ENCODE measurements at regions not wholly inside any gene's neighbourhood (a gene's known extent, or its start where the extent isn't known, plus 50 kb on each side); places are given as distances from the start of the nearest gene placed in this dataset.

GRCh38 chr2:34306745-34307144 is 707.6 kb upstream of the FAM98A start:
- TF ChIP-seq, protein P1, sequence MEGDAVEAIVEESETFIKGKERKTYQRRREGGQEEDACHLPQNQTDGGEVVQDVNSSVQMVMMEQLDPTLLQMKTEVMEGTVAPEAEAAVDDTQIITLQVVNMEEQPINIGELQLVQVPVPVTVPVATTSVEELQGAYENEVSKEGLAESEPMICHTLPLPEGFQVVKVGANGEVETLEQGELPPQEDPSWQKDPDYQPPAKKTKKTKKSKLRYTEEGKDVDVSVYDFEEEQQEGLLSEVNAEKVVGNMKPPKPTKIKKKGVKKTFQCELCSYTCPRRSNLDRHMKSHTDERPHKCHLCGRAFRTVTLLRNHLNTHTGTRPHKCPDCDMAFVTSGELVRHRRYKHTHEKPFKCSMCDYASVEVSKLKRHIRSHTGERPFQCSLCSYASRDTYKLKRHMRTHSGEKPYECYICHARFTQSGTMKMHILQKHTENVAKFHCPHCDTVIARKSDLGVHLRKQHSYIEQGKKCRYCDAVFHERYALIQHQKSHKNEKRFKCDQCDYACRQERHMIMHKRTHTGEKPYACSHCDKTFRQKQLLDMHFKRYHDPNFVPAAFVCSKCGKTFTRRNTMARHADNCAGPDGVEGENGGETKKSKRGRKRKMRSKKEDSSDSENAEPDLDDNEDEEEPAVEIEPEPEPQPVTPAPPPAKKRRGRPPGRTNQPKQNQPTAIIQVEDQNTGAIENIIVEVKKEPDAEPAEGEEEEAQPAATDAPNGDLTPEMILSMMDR (conservative IDR thresholded peaks at IDR 0.05), result no peak
- H3K27ac ChIP-seq, result no peak overlapping the region

DNA sequence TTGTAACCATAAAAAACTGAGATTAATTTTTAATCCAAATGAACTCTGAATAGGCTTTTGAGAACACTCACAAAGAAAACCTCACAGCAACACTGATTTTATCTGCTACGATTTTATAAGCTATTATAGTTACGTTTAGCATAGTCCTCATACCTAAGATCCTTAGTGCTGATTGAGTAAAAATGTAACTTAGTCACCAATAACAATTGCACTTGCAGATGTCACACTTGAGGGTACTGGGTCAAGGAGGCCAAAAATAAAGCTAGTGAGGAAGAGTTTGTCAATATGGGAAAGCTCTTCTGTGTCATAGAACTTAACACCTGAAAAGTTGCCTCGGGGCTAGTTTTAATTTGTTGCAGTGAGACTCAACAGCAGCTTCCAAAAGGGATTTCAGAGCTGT is 706.5 kb upstream of the FAM98A start:
- TF ChIP-seq, protein P1 (conservative IDR thresholded peaks at IDR 0.05), result no peak
- no peak overlapping the region for H3K27ac ChIP-seq

GRCh38 chr2:34294961-34295360 is 695.9 kb upstream of the FAM98A start:
- no peak overlapping the region for H3K27ac ChIP-seq
- TF ChIP-seq, protein P1 (conservative IDR thresholded peaks at IDR 0.05), result no peak

- TF ChIP-seq, protein P1 (conservative IDR thresholded peaks at IDR 0.05), result no peak
- no peak overlapping the region for H3K27ac ChIP-seq
These were observed 692.0 kb upstream of the FAM98A start for GRCh38 chr2:34291076-34291475.

- no peak overlapping the region for H3K27ac ChIP-seq
- TF ChIP-seq, protein P1 (conservative IDR thresholded peaks at IDR 0.05), result no peak
These were observed 688.9 kb upstream of the FAM98A start for GRCh38 chr2:34288016-34288415.

GRCh38 chr2:34280606-34281005 is 681.5 kb upstream of the FAM98A start:
- TF ChIP-seq, protein P1 (conservative IDR thresholded peaks at IDR 0.05), result no peak
- no peak overlapping the region for H3K27ac ChIP-seq

DNA sequence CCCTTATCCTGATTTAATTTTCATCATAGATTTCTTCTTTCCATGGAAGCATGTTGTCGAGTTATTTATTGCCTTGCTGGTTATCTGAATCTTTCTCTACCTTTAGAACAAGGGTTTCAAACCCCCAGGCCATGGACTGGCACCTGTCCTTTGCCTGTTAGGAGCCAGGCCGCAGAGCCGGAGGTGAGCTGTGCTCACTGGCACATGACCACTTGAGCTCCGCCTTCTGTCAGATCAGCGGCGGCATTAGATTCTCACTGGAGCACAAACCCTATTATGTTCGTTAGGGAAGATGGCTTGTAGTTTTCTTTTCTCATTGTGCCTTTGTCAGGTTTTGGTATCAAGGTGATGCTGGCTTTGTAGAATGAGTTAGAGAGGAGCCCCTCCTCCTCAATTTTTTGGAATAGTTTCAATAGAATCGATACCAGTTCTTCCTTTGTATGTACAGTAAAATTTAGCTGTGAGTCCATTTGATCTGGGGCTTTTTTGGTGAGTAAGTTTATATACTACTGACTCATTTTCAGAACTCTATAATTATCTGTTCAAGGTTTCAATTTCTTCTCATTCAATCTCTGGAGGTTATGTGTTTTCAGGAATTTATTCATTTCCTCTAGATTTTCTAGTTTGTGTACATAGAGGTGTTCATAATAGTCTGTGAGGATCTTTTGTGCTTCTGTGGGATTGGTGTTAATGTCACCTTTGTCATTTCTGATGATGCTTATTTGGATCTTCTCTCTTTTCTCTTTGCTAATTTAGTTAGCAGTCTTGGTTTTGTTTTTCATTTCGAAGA is 668.0 kb upstream of the FAM98A start:
- TF ChIP-seq, protein P1 (conservative IDR thresholded peaks at IDR 0.05), result no peak
- H3K27ac ChIP-seq, result no peak overlapping the region

Data from VCaP (cell line).